GM12878 (cell line): ENCODE measurements at regions not wholly inside any gene's neighbourhood (a gene's known extent, or its start where the extent isn't known, plus 50 kb on each side); places are given as distances from the start of the nearest gene placed in this dataset.

Source experiments
- ATAC-seq: fragments of 200-7000 bp; cut with Tn5 transposase; 3 replicates; pipeline ENCODE4 v1.9.1; 2020; ENCODE audit warnings: mild to moderate bottlenecking, moderate library complexity
- BruUV-seq: library from RNA; stranded (reverse); fragments of 400-500 nt; replicated peaks from 2 replicates; lab custom pipeline; 2021; lab: Mats Ljungman, UMichigan
- CTCF ChIA-PET: fragments of 300-600 bp; sonication (Branson Sonifier 250); formaldehyde crosslinking; extraction: SDS; loops from one replicate; lab custom pipeline; 2021; ENCODE audit warnings: inconsistent platforms; lab: Yijun Ruan, JAX
- POLR2A ChIA-PET: fragments of 350-600 bp; formaldehyde crosslinking; extraction: SDS; loops from one replicate; lab custom pipeline; 2021; ENCODE audit warnings: inconsistent platforms; lab: Charles Lee
- RAD21 ChIA-PET: fragments of 300-600 bp; sonication (Branson Sonifier 250); formaldehyde crosslinking; loops from one replicate; lab custom pipeline; 2023; ENCODE audit warnings: antibody characterized with exemption; ENCODE audit not compliant: unreplicated experiment; lab: Charles Lee
- SMC1A ChIA-PET: fragments of 300-600 bp; sonication (Branson Sonifier 250); formaldehyde crosslinking; loops from one replicate; lab custom pipeline; 2023; ENCODE audit not compliant: unreplicated experiment, uncharacterized antibody; lab: Charles Lee
- DNase-seq: peaks from one replicate; pipeline ENCODE4 v3.0.0-alpha.2; 2011; ENCODE audit warnings: low read depth, low spot score
- FAIRE-seq: peaks from 3 replicates; lab custom pipeline; 2011; peaks lifted over from hg19 to GRCh38; lab: Jason Lieb, UNC
- H2AFZ ChIP-seq: 2 replicates; pipeline ENCODE4 v1.6.0; 2011; ENCODE audit warnings: low read depth, low read length, control low read depth; ENCODE audit not compliant: control insufficient read depth
- H3K27ac ChIP-seq: 2 replicates; pipeline ENCODE4 v1.5.1; 2011; ENCODE audit warnings: control low read depth; ENCODE audit not compliant: control insufficient read depth, insufficient read depth
- H3K27me3 ChIP-seq, 2 experiments: replicated peaks in 1 of 2; 2 replicates each; pipeline versions ENCODE4 v1.6.0 to v1.6.1; 2011; ENCODE audit warnings: low read length in 1 of 2; ENCODE audit not compliant: control insufficient read depth in 2 of 2, insufficient read depth in 2 of 2
- H3K36me3 ChIP-seq, 2 experiments: 2 replicates each; pipeline ENCODE4 v1.5.1; 2011; ENCODE audit warnings: low read length in 1 of 2; ENCODE audit not compliant: control insufficient read depth in 2 of 2, insufficient read depth in 2 of 2
- H3K4me1 ChIP-seq: 2 replicates; pipeline ENCODE4 v1.6.1; 2011; ENCODE audit warnings: mild to moderate bottlenecking, low read length, moderate library complexity, mixed read lengths; ENCODE audit not compliant: control insufficient read depth, insufficient read depth
- H3K4me2 ChIP-seq: 2 replicates; pipeline ENCODE4 v1.6.0; 2011; ENCODE audit warnings: control low read depth; ENCODE audit not compliant: control insufficient read depth, insufficient read depth
- H3K4me3 ChIP-seq: fragments of 200-600 bp; sonication (generic); 2 replicates; pipeline ENCODE4 v1.5.1; 2016
- H3K79me2 ChIP-seq: 2 replicates; pipeline ENCODE4 v1.6.0; 2011; ENCODE audit warnings: low read length; ENCODE audit not compliant: control insufficient read depth, insufficient read depth
- H3K9ac ChIP-seq: 2 replicates; pipeline ENCODE4 v1.8.0; 2011; ENCODE audit warnings: low read length, control low read depth, mixed read lengths; ENCODE audit not compliant: control insufficient read depth, insufficient read depth
- H3K9me3 ChIP-seq: replicated peaks from 3 replicates; pipeline ENCODE4 v1.5.1; 2011; ENCODE audit warnings: mild to moderate bottlenecking, low read length; ENCODE audit not compliant: control insufficient read depth, insufficient read depth
- H4K20me1 ChIP-seq: 2 replicates; pipeline ENCODE4 v1.6.0; 2011; ENCODE audit not compliant: control insufficient read depth, insufficient read depth
- BMI1 ChIP-seq: fragments of 450-650 bp; IDR thresholded peaks from 2 replicates; pipeline ENCODE4 v1.6.1; 2016; ENCODE audit warnings: mild to moderate bottlenecking, moderate library complexity, borderline replicate concordance
- E2F4 ChIP-seq: IDR thresholded peaks from 2 replicates; pipeline ENCODE4 v1.6.1; 2012; ENCODE audit warnings: low read depth, low read length, improper control_type of control experiment
- FOS ChIP-seq: IDR thresholded peaks from 3 replicates; pipeline ENCODE4 v1.6.1; 2011; ENCODE audit warnings: borderline replicate concordance; ENCODE audit not compliant: insufficient read length; ENCODE audit errors: extremely low read depth
- FOXK2 ChIP-seq: fragments of 450-650 bp; IDR thresholded peaks from 2 replicates; pipeline ENCODE4 v1.6.1; 2017; ENCODE audit warnings: mild to moderate bottlenecking, moderate library complexity
- HDAC6 ChIP-seq: fragments of 200-600 bp; sonication (generic); IDR thresholded peaks from one replicate; pipeline ENCODE4 v1.8.0; 2017; ENCODE audit warnings: antibody characterized with exemption; ENCODE audit not compliant: unreplicated experiment
- IKZF2 ChIP-seq, 2 experiments: fragments of 450-650 bp; IDR thresholded peaks; 2 replicates each; pipeline ENCODE4 v1.6.1; 2017; ENCODE audit warnings: mild to moderate bottlenecking in 2 of 2, moderate library complexity in 2 of 2
- IRF5 ChIP-seq: fragments of 450-650 bp; IDR thresholded peaks from 2 replicates; pipeline ENCODE4 v1.6.1; 2017; ENCODE audit warnings: borderline replicate concordance
- JUNB ChIP-seq: IDR thresholded peaks from 2 replicates; pipeline ENCODE4 v1.6.1; 2016; ENCODE audit warnings: antibody characterized with exemption, mild to moderate bottlenecking
- MEF2A ChIP-seq: IDR thresholded peaks from 2 replicates; pipeline ENCODE4 v1.6.1; 2011; ENCODE audit warnings: low read depth, mild to moderate bottlenecking, low read length, moderate library complexity; ENCODE audit not compliant: insufficient read depth
- MEF2B ChIP-seq: fragments of 450-650 bp; IDR thresholded peaks from 2 replicates; pipeline ENCODE4 v1.6.1; 2018; ENCODE audit warnings: mild to moderate bottlenecking, moderate library complexity; ENCODE audit not compliant: partially characterized antibody, poor library complexity, severe bottlenecking
- MYB ChIP-seq: fragments of 150-350 bp; IDR thresholded peaks from 2 replicates; pipeline ENCODE4 v1.6.1; 2014; ENCODE audit warnings: mild to moderate bottlenecking, low read depth, low read length, borderline replicate concordance
- NFYA ChIP-seq: IDR thresholded peaks from 2 replicates; pipeline ENCODE4 v1.6.1; 2011; ENCODE audit warnings: low read depth, mild to moderate bottlenecking, low read length, improper control_type of control experiment, borderline replicate concordance
- PAX5 ChIP-seq: IDR thresholded peaks from 2 replicates; pipeline ENCODE4 v1.6.1; 2011; ENCODE audit warnings: low read depth, low read length, borderline replicate concordance
- SMAD1 ChIP-seq: fragments of 450-650 bp; IDR thresholded peaks from 2 replicates; pipeline ENCODE4 v1.6.1; 2018; ENCODE audit warnings: mild to moderate bottlenecking, low read depth; ENCODE audit not compliant: partially characterized antibody
- SMAD5 ChIP-seq: IDR thresholded peaks from 2 replicates; pipeline ENCODE4 v1.6.1; 2016; ENCODE audit warnings: antibody characterized with exemption, low read depth
- STAT1 ChIP-seq: fragments of 450-650 bp; conservative IDR thresholded peaks from 2 replicates; pipeline ENCODE4 v1.6.1; 2014; ENCODE audit warnings: antibody characterized with exemption, mild to moderate bottlenecking
- TCF12 ChIP-seq: IDR thresholded peaks from 2 replicates; pipeline ENCODE4 v1.6.1; 2011; ENCODE audit warnings: low read depth, mild to moderate bottlenecking, low read length
- ZNF24 ChIP-seq: fragments of 450-650 bp; IDR thresholded peaks from 2 replicates; pipeline ENCODE4 v1.6.1; 2017; ENCODE audit warnings: antibody characterized with exemption, mild to moderate bottlenecking
- ZNF622 ChIP-seq: fragments of 450-650 bp; IDR thresholded peaks from 2 replicates; pipeline ENCODE4 v1.6.1; 2017; ENCODE audit warnings: mild to moderate bottlenecking, inconsistent platforms
- WGBS: methylation state at CpG from one replicate; pipeline ENCODE4 v1.1.6; 2016; ENCODE audit warnings: low lambda C conversion rate; ENCODE audit not compliant: insufficient replicate concordance, insufficient coverage; ENCODE audit errors: missing lambda C conversion rate; 5-methylcytosine and 5-hydroxymethylcytosine counted together
- in situ Hi-C: fragments of 300-500 bp; cut with MboI; formaldehyde crosslinking; loops from 9 replicates; pipeline ENCODE4 v1.14.3; 2018; ENCODE audit warnings: mixed read lengths
- intact Hi-C: fragments of 100-400 bp; cut with micrococcal nuclease; formaldehyde crosslinking; loops from one replicate; pipeline ENCODE4 v1.14.2; 2022; ENCODE audit not compliant: unreplicated experiment
- TF ChIP-seq, protein P1 (sequence below): IDR thresholded peaks from 2 replicates; pipeline ENCODE4 v1.6.1; 2011; ENCODE audit warnings: low read depth, mild to moderate bottlenecking, low read length, moderate library complexity, borderline replicate concordance; ENCODE audit errors: extremely low read depth
- TF ChIP-seq, protein P2 (sequence below): fragments of 450-650 bp; IDR thresholded peaks from 2 replicates; pipeline ENCODE4 v1.6.1; 2018; ENCODE audit warnings: borderline replicate concordance, mild to moderate bottlenecking; ENCODE audit not compliant: partially characterized antibody

DNA sequence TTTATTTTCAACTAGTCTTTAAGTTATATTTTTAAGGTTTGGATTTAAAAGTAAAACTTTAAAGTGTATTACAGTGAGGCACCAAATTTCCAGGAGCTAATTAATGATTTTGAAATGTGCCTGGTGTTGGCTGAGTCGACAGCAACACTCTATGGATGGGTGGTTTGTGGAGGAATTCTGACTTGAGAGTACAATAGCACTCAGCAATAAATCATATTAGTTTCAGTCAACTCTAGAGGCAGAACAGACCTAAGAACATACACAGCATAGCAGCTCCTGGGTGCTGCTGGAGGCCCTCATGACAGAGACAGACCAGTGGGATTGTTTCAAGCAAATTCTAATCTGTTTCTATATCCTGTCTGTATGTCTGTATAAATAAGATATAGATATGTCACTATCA, 673.4 kb downstream of the TRIML1 start (continued):
- no peak for TF ChIP-seq IRF5
- no peak for TF ChIP-seq MEF2B
- TF ChIP-seq BMI1, result no peak
- no peak for TF ChIP-seq MEF2A
- no peak for TF ChIP-seq IKZF2 (IDR thresholded peaks at IDR 0.05)
- TF ChIP-seq, protein P1, sequence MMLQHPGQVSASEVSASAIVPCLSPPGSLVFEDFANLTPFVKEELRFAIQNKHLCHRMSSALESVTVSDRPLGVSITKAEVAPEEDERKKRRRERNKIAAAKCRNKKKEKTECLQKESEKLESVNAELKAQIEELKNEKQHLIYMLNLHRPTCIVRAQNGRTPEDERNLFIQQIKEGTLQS, result no peak

- no peak overlapping the region for H3K4me2 ChIP-seq
- WGBS, result 61% methylated on average over 6 of the region's 6 CpGs
- TF ChIP-seq E2F4 (no peak), TCF12 (no peak), JUNB (no peak), SMAD5 (no peak), ZNF24 (no peak), SMAD1 (no peak), ZNF622 (no peak), STAT1 (no peak), HDAC6 (no peak), FOS (no peak), NFYA (no peak), MEF2B (no peak), PAX5 (no peak), MYB (no peak), FOXK2 (no peak)
- TF ChIP-seq, protein P2, sequence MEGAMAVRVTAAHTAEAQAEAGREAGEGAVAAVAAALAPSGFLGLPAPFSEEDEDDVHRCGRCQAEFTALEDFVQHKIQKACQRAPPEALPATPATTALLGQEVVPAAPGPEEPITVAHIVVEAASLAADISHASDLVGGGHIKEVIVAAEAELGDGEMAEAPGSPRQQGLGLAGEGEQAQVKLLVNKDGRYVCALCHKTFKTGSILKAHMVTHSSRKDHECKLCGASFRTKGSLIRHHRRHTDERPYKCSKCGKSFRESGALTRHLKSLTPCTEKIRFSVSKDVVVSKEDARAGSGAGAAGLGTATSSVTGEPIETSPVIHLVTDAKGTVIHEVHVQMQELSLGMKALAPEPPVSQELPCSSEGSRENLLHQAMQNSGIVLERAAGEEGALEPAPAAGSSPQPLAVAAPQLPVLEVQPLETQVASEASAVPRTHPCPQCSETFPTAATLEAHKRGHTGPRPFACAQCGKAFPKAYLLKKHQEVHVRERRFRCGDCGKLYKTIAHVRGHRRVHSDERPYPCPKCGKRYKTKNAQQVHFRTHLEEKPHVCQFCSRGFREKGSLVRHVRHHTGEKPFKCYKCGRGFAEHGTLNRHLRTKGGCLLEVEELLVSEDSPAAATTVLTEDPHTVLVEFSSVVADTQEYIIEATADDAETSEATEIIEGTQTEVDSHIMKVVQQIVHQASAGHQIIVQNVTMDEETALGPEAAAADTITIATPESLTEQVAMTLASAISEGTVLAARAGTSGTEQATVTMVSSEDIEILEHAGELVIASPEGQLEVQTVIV, result no peak
Observed at GRCh38 chr4:188818300-188818699, 679.1 kb downstream of the TRIML1 start.

More at GRCh38 chr4:188818300-188818699, 679.1 kb downstream of the TRIML1 start:
- Histone ChIP-seq H3K9ac (no peak overlapping the region), H3K27ac (no peak overlapping the region), H3K27me3 (no peaks in the 10 kb centered on the region), H3K4me1 (no peaks in the 10 kb centered on the region), H3K79me2 (no peaks in the 10 kb centered on the region), H2AFZ (no peak overlapping the region), H3K36me3 (no peaks in the 10 kb centered on the region), H3K9me3 (no peaks in the 10 kb centered on the region), H3K4me3 (no peak overlapping the region), H4K20me1 (no peaks in the 10 kb centered on the region)
- ATAC-seq (no peak), FAIRE-seq (no peak), DNase-seq (no peak)
- CTCF ChIA-PET, result no interaction called here
- SMC1A ChIA-PET, result no interaction called here
- intact Hi-C loops (no loop called here), in situ Hi-C loops (no loop called here)
- RAD21 ChIA-PET, result no interaction called here
- no TSS peak for BruUV-seq
- POLR2A ChIA-PET, result no interaction called here
